PFSK-1 (cell line): ENCODE measurements at regions not wholly inside any gene's neighbourhood (a gene's known extent, or its start where the extent isn't known, plus 50 kb on each side); places are given as distances from the start of the nearest gene placed in this dataset.

Experiments
- FOXP2 ChIP-seq: optimal IDR thresholded peaks from 2 replicates; pipeline ENCODE3; 2011; ENCODE audit warnings: borderline replicate concordance, control low read depth, inconsistent platforms; ENCODE audit not compliant: insufficient read depth; ENCODE audit errors: extremely low read length, extremely low read depth
- POLR2AphosphoS5 ChIP-seq: IDR thresholded peaks from 2 replicates; pipeline ENCODE4 v1.6.1; 2012; ENCODE audit warnings: low read depth, mild to moderate bottlenecking, control low read depth, low read length, moderate library complexity
- SIN3A ChIP-seq: IDR thresholded peaks from 2 replicates; pipeline ENCODE4 v1.6.1; 2012; ENCODE audit warnings: mild to moderate bottlenecking, low read length, moderate library complexity, borderline replicate concordance; ENCODE audit not compliant: insufficient read depth
- TAF1 ChIP-seq: IDR thresholded peaks from 2 replicates; pipeline ENCODE4 v1.6.1; 2012; ENCODE audit warnings: low read length, control low read depth, borderline replicate concordance; ENCODE audit not compliant: insufficient read depth
- TF ChIP-seq, protein P1 (sequence below), 2 experiments: IDR thresholded peaks; 2 replicates each; pipeline versions ENCODE4 v1.6.1 to v1.8.0; 2011 to 2012; ENCODE audit warnings: low read depth in 2 of 2, low read length in 2 of 2, control low read depth in 1 of 2, inconsistent platforms in 1 of 2, mild to moderate bottlenecking in 1 of 2, moderate library complexity in 1 of 2; ENCODE audit not compliant: insufficient read depth in 1 of 2

DNA sequence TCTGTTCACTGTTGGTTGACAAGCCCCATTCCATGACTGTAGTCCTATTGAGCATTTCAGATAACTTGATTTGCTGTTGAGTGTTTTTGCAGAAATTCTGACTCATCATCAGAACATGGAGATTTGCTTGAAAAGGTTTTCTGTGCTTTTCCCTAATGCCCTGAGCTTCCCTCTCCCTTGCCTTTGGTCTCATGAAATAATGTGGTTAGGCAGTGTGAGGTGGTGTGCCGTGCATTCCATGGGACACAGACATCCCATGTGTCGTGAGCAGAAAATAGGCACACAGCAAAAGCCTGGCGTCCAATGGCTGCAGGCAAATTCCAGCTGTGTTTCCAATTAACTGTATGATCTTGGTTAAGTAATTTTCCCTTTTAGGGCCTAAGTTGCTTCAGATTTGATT lies 197.4 kb downstream of the DLEU7 start:
- TF ChIP-seq POLR2AphosphoS5 (no peak), TAF1 (no peak), SIN3A (no peak), FOXP2 (no peak)
- TF ChIP-seq, protein P1, sequence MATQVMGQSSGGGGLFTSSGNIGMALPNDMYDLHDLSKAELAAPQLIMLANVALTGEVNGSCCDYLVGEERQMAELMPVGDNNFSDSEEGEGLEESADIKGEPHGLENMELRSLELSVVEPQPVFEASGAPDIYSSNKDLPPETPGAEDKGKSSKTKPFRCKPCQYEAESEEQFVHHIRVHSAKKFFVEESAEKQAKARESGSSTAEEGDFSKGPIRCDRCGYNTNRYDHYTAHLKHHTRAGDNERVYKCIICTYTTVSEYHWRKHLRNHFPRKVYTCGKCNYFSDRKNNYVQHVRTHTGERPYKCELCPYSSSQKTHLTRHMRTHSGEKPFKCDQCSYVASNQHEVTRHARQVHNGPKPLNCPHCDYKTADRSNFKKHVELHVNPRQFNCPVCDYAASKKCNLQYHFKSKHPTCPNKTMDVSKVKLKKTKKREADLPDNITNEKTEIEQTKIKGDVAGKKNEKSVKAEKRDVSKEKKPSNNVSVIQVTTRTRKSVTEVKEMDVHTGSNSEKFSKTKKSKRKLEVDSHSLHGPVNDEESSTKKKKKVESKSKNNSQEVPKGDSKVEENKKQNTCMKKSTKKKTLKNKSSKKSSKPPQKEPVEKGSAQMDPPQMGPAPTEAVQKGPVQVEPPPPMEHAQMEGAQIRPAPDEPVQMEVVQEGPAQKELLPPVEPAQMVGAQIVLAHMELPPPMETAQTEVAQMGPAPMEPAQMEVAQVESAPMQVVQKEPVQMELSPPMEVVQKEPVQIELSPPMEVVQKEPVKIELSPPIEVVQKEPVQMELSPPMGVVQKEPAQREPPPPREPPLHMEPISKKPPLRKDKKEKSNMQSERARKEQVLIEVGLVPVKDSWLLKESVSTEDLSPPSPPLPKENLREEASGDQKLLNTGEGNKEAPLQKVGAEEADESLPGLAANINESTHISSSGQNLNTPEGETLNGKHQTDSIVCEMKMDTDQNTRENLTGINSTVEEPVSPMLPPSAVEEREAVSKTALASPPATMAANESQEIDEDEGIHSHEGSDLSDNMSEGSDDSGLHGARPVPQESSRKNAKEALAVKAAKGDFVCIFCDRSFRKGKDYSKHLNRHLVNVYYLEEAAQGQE (IDR thresholded peaks at IDR 0.05; ENCODE audit: insufficient read depth in 1 of 2, low read depth in 2 of 2, low read length in 2 of 2), result no peak
